ENCODE measurements at regions not wholly inside any gene's neighbourhood (a gene's known extent, or its start where the extent isn't known, plus 50 kb on each side); places are given as distances from the start of the nearest gene placed in this dataset.
"Not testable (repeated sequence)": the region's sequence is repeated elsewhere in the genome, so short reads cannot be mapped to it uniquely, and the experiment has no call there.

DNA sequence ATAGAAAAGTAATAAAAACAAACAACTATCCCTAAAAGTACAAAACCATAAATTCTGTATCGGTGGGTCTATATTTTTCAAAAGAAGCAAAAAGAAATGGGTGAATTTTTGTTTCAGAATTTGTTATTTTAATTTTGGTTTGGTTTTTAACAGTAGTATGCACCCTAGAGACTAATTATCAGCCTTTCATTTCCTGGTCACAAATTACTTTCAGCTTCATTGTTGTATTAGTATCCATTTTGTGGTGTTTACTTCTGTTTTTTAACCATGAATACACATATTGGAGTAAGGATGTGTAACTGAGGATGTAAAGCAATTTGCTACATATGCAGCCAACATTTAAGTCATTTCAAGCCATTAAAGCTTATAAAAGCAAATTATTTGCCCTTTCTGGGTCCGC is 97.8 kb downstream of the LUZP4 start:
- DNase-seq (ENCODE audit: low spot score): no peak
- TF ChIP-seq, protein P1, sequence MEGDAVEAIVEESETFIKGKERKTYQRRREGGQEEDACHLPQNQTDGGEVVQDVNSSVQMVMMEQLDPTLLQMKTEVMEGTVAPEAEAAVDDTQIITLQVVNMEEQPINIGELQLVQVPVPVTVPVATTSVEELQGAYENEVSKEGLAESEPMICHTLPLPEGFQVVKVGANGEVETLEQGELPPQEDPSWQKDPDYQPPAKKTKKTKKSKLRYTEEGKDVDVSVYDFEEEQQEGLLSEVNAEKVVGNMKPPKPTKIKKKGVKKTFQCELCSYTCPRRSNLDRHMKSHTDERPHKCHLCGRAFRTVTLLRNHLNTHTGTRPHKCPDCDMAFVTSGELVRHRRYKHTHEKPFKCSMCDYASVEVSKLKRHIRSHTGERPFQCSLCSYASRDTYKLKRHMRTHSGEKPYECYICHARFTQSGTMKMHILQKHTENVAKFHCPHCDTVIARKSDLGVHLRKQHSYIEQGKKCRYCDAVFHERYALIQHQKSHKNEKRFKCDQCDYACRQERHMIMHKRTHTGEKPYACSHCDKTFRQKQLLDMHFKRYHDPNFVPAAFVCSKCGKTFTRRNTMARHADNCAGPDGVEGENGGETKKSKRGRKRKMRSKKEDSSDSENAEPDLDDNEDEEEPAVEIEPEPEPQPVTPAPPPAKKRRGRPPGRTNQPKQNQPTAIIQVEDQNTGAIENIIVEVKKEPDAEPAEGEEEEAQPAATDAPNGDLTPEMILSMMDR (IDR thresholded peaks at IDR 0.05; ENCODE audit: extremely low read depth, missing control alignments): no peak

DNA sequence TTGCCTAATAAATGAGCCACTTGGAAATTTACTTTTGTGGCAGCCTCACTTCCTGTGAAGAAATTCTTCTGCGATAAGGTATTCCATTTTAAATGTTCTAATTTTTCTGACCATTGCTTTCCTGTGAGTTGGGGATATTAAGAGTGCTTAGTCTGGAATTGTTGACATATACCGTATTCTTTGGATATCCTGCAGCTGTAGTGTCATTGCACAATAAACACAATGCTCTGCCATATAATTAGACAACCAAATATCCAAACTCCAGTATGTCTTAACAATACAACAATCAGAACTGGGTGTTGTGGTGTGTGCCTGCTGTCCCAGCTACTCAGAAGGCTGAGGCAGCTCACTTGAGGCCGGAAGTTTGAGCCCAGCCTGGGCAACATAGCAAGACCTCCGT is 99.4 kb downstream of the LUZP4 start:
- no peak for DNase-seq (ENCODE audit: low spot score)
- TF ChIP-seq, protein P1 (IDR thresholded peaks at IDR 0.05; ENCODE audit: extremely low read depth, missing control alignments): no peak

DNA sequence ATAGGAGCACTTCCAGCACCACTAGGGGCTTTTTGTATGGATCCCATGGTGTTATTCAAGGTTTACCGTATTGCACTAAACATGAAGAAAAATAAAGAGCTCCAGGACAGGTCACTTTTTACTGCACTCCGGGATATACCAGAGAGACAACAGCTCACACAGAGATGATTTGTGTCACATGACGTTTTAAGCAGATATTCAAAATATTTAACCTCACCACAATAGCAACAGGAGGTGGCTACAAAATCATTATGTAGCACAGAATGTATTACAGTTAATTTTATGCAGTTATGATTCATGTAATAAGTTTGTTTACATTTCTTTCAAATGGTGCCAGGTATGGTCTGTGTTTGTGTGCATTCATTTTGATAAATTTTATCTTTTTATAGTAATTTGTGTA is 100.6 kb downstream of the LUZP4 start:
- TF ChIP-seq, protein P1 (IDR thresholded peaks at IDR 0.05; ENCODE audit: extremely low read depth, missing control alignments): no peak
- no peak for DNase-seq (ENCODE audit: low spot score)

DNA sequence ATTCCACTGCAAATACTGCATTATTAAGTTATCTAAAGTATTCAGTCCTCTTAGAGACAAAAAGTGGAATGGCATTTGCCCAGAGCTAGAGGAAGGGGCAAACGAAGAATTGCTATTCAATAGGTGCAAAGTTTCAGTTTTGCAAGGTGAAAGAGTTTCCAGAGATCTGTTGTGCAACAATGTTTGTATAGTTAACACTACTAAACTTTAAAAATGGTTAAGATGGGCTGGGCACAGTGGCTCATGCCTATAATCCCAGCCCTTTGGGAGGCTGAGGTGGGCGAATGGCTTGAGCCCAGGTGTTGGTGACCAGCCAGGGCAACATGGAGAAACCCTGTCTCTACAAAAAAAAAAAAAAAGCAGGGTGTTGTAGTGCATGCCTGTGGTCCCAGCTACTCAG is 102.5 kb downstream of the LUZP4 start:
- TF ChIP-seq, protein P1 (IDR thresholded peaks at IDR 0.05; ENCODE audit: extremely low read depth, missing control alignments): no peak
- no peak for DNase-seq (ENCODE audit: low spot score)

DNA sequence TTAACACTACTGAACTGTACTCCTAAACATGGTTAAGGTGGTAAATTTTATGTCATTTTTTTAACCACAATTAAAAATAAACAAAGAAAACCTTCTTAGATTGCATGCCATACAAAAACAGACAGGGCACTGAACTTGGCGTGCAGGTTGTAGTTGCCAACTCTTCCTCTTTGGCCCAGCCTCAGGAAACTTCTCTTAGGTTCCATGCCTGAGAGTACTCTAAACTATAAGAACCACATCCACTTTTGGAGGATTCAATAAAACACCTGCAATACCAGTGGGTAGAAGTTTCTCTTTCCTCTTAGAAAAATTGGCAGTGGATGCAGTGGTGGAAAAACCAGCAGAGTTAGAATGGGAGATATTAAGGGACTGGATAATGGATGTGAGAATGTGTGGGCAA is 103.4 kb downstream of the LUZP4 start:
- TF ChIP-seq, protein P1 (IDR thresholded peaks at IDR 0.05; ENCODE audit: extremely low read depth, missing control alignments): no peak

DNA sequence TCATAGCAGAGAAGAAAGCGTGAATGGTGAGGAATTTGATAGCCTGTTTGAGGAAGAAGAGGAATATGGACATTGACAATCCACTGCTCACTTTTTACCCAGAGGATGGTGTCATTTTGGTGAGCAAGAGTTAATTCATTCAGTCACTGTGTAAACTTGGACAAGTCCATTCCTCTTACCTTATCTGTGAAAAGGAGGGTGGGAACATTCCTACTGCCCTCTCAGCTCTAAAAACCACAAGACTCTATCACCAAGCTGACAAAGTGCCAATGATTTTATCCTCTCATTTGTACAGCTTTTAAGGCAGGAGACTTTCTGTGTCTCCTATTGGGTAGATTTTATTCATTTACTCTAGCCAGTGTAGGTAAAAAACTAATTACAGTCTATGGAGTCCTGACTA is 103.8 kb downstream of the LUZP4 start:
- DNase-seq (ENCODE audit: low spot score): no peak
- TF ChIP-seq, protein P1 (IDR thresholded peaks at IDR 0.05; ENCODE audit: extremely low read depth, missing control alignments): no peak

More for the DNA sequence above, 103.4 kb downstream of the LUZP4 start:
- DNase-seq (ENCODE audit: low spot score): no peak

DNA sequence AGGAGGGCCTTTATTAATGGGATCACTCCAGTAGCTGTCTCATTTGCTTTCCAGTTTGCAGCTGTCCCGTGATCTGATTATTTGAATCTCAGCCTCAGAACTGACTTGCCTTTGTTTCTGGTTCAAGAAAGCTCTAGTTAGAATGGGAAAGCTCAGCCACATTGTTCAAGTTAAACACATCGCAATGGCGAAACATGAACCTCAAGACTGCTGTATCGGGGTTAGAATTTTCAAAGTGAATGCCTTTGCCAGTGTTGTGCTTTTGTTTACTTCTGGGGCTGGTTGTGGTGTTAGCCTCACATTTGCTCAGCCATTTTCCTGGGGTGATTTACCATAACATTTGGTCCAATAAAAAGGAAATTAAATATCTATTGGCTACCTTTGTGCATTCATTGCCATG is 105.3 kb downstream of the LUZP4 start:
- DNase-seq (ENCODE audit: low spot score): not testable (repeated sequence)

DNA sequence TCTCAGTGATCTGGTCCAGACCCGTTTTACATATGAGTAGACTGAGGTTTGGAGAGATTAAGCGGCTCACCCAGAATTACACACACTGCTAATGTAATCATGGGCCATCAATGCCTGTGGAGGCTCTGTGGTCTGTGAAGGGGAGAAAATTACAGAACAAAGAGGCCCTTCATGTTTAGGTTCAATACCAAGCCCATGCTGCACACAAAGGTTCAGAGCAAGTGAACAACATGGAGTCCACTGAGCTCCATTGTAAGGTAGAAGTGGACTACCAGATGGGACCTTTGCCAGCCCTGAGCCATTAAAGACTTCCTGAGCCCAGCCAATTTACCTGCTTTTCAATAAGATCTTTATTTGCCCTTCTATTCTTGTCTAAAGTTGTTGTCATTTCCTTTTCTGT is 109.8 kb downstream of the LUZP4 start:
- no peak for DNase-seq (ENCODE audit: low spot score)
- TF ChIP-seq, protein P1 (IDR thresholded peaks at IDR 0.05; ENCODE audit: extremely low read depth, missing control alignments): no peak
